Mesothelial cell of epicardium (in vitro differentiated cells): ENCODE measurements at regions not wholly inside any gene's neighbourhood (a gene's known extent, or its start where the extent isn't known, plus 50 kb on each side); places are given as distances from the start of the nearest gene placed in this dataset.

Source experiments
- DNase-seq, 2 experiments: peaks; one replicate each; pipeline ENCODE4 v3.0.0; 2021; ENCODE audit warnings: low spot score in 2 of 2; ENCODE audit not compliant: unreplicated experiment in 2 of 2
- H3K27ac Mint-ChIP-seq: 2 replicates; pipeline ENCODE4 v1.8.0; 2021; ENCODE audit warnings: mixed read lengths
- H3K27me3 Mint-ChIP-seq: 2 replicates; pipeline ENCODE4 v1.8.0; 2021; ENCODE audit warnings: low read depth, mixed read lengths
- H3K36me3 Mint-ChIP-seq: 2 replicates; pipeline ENCODE4 v1.8.0; 2021; ENCODE audit warnings: mixed read lengths
- H3K4me1 Mint-ChIP-seq: 2 replicates; pipeline ENCODE4 v1.8.0; 2021; ENCODE audit warnings: mixed read lengths
- H3K4me3 Mint-ChIP-seq: 2 replicates; pipeline ENCODE4 v1.8.0; 2021; ENCODE audit warnings: mild to moderate bottlenecking, moderate library complexity, mixed read lengths
- H3K9me3 Mint-ChIP-seq: 2 replicates; pipeline ENCODE4 v1.8.0; 2021; ENCODE audit warnings: mixed read lengths
- CTCF ChIP-seq: fragments of 200-600 bp; sonication (generic); IDR thresholded peaks from one replicate; pipeline ENCODE4 v1.5.0; 2021; ENCODE audit warnings: antibody characterized with exemption; ENCODE audit not compliant: unreplicated experiment

GRCh38 chr20:53752971-53753879 lies 159.6 kb upstream of the ZNF217 start:
- Mint-ChIP-seq H3K27me3 (no peaks in the 10 kb centered on the region), H3K9me3 (no peaks in the 10 kb centered on the region), H3K27ac (no peak overlapping the region), H3K4me1 (peaks cover 47% of the 10 kb centered on the region), H3K4me3 (no peak overlapping the region), H3K36me3 (no peaks in the 10 kb centered on the region)
- DNase-seq: no peak
- TF ChIP-seq CTCF: no peak

- Mint-ChIP-seq H3K4me3 (no peak overlapping the region), H3K27ac (no peak overlapping the region), H3K9me3 (no peaks in the 10 kb centered on the region), H3K36me3 (no peaks in the 10 kb centered on the region), H3K27me3 (no peaks in the 10 kb centered on the region), H3K4me1 (peaks cover 45% of the 10 kb centered on the region)
- no peak for DNase-seq
- TF ChIP-seq CTCF: no peak
These were observed 158.9 kb upstream of the ZNF217 start for GRCh38 chr20:53752583-53752970.

DNA sequence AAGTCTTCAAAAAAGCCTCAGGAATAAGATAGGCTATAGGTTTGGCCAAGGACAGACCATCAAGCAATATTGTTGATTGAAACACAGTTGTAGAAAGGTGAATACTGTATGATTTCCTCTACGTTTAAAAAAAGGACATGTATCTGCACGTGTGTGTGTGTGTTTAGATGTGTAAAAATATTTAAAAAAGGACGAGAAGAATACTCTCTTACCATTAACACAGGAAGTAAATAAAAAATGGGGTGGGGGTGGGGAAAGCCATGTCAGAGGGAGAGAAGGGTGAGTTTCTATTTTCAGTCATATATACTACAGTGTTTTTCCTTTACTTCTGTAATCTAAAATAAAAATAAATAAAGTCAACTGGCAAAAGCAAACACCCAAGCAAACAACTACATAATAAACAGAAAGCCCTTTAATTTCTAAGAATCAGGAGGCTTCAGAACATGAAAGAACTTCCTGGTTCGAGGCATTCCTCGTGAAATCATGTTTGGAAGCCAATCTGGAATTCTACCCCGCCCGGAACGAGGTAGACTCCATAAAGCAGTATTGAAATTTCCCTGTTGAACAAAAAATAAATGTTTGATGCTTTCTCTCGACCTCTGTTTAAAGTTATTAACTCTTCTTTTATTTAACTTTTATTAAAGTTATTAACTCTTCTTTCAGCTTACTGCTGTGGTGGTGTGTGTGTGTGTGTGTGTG lies 158.1 kb upstream of the ZNF217 start:
- H3K4me3 Mint-ChIP-seq: peak overlapping the region; percentile 39
- H3K4me1 Mint-ChIP-seq: peaks cover 43% of the 10 kb centered on the region
- H3K36me3 Mint-ChIP-seq: no peaks in the 10 kb centered on the region

DNA sequence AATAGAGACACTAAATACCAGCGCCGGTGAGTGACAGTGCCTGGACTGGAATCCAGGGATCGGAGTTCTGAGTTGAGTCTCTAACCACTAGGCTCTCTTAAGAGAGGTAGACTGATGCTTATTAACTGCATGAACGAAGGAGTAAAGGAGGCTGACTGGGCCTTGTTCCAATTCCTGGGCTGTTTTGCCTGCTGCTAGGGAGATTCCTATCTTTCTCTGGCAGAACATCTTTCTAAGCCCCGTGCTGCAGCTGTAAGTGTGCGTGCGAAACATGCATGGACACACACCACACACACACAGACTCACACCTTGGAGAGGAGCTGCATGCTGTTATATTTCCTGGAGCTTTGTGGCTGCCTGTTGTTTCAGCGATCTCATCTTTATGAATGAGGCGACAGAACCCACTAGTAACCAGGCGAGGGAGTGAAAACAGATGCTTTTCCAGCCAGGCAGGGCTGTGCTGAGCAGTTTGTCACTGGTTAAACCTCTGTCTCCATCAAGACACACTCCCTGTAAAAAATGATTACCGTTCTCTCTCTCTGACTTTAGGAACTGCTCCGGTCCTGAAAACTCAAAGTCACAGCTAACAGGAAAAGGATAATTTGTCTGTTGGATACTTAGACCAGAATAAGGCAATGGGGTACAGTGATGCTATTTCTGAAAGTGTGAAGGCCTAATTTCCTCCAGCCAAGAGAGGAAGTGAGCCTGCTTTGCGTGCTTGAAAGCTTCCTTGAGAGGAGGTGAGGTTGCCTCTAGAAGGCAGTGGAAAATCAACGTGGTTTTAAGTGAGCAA lies 157.4 kb upstream of the ZNF217 start:
- H3K36me3 Mint-ChIP-seq: no peaks in the 10 kb centered on the region
- no peaks in the 10 kb centered on the region for H3K27me3 Mint-ChIP-seq
- peaks cover 41% of the 10 kb centered on the region for H3K4me1 Mint-ChIP-seq
- TF ChIP-seq CTCF: no peak
- no peaks in the 10 kb centered on the region for H3K9me3 Mint-ChIP-seq
- peak overlapping the region; percentile 95 for H3K27ac Mint-ChIP-seq
- H3K4me3 Mint-ChIP-seq: peak overlapping the region; percentile 39
- peak; percentile 37 to 66 for DNase-seq

More for the DNA sequence above, 158.1 kb upstream of the ZNF217 start:
- Mint-ChIP-seq H3K27me3 (no peaks in the 10 kb centered on the region), H3K27ac (peak overlapping the region; percentile 95), H3K9me3 (no peaks in the 10 kb centered on the region)
- DNase-seq: no peak
- no peak for TF ChIP-seq CTCF

GRCh38 chr20:53749499-53749898 lies 155.9 kb upstream of the ZNF217 start:
- Mint-ChIP-seq H3K4me1 (peaks cover 41% of the 10 kb centered on the region), H3K27ac (peak overlapping the region; percentile 61), H3K9me3 (no peaks in the 10 kb centered on the region), H3K27me3 (no peaks in the 10 kb centered on the region), H3K4me3 (no peak overlapping the region), H3K36me3 (no peaks in the 10 kb centered on the region)
- TF ChIP-seq CTCF: peak; percentile 12
- no peak for DNase-seq
